Neural cell (in vitro differentiated cells): ENCODE measurements at regions not wholly inside any gene's neighbourhood (a gene's known extent, or its start where the extent isn't known, plus 50 kb on each side); places are given as distances from the start of the nearest gene placed in this dataset.

Source experiments
- H2AFZ ChIP-seq: fragments of 200-600, 300-800 bp; sonication (generic), shearing (Covaris generic); 2 replicates; pipeline ENCODE4 v1.6.0; 2014; ENCODE audit warnings: low read depth, mild to moderate bottlenecking, antibody characterized with exemption, low read length, moderate library complexity
- H3F3A ChIP-seq: fragments of 200-600 bp; shearing (Covaris generic); 2 replicates; pipeline ENCODE4 v1.6.1; 2016; ENCODE audit warnings: mild to moderate bottlenecking, moderate library complexity, mixed read lengths, antibody characterized with exemption, low read length; ENCODE audit not compliant: insufficient read depth, poor library complexity, severe bottlenecking
- H3K27ac ChIP-seq: fragments of 200-600, 300-800 bp; sonication (generic), shearing (Covaris generic); 2 replicates; pipeline ENCODE4 v1.5.1; 2014; ENCODE audit warnings: mild to moderate bottlenecking, low read length, moderate library complexity
- H3K27me3 ChIP-seq: fragments of 300-800, 200-600 bp; sonication (generic), shearing (Covaris generic); 2 replicates; pipeline ENCODE4 v1.6.0; 2014; ENCODE audit warnings: mild to moderate bottlenecking, low read depth, low read length, moderate library complexity; ENCODE audit not compliant: insufficient read depth
- H3K36me3 ChIP-seq: fragments of 300-800, 200-600 bp; sonication (generic), shearing (Covaris generic); 2 replicates; pipeline ENCODE4 v1.5.1; 2014; ENCODE audit warnings: mild to moderate bottlenecking, antibody characterized with exemption, low read length, moderate library complexity; ENCODE audit not compliant: insufficient read depth
- H3K4me2 ChIP-seq: fragments of 300-800, 200-600 bp; sonication (generic), shearing (Covaris generic); 2 replicates; pipeline ENCODE4 v1.6.0; 2014; ENCODE audit warnings: mild to moderate bottlenecking, low read length
- H3K4me3 ChIP-seq: fragments of 300-800, 200-600 bp; sonication (generic), shearing (Covaris generic); 2 replicates; pipeline ENCODE4 v1.5.1; 2014; ENCODE audit warnings: mild to moderate bottlenecking, low read length, moderate library complexity
- H3K79me2 ChIP-seq: fragments of 200-600 bp; shearing (Covaris generic); replicated peaks from 2 replicates; pipeline ENCODE4 v1.6.0; 2014; ENCODE audit warnings: mild to moderate bottlenecking, low read length, moderate library complexity; ENCODE audit not compliant: insufficient read depth
- H3K9ac ChIP-seq: fragments of 300-800, 200-600 bp; sonication (generic), shearing (Covaris generic); 2 replicates; pipeline ENCODE4 v1.6.1; 2016; ENCODE audit warnings: mild to moderate bottlenecking, low read length, mixed read lengths
- H3K9me2 ChIP-seq: fragments of 200-600 bp; shearing (Covaris generic); 2 replicates; pipeline ENCODE4 v1.6.1; 2016; ENCODE audit warnings: mild to moderate bottlenecking, low read length, mixed read lengths; ENCODE audit not compliant: insufficient read depth
- H3K9me3 ChIP-seq: fragments of 200-600, 300-800 bp; sonication (generic), shearing (Covaris generic); 2 replicates; pipeline ENCODE4 v1.6.1; 2016; ENCODE audit warnings: mild to moderate bottlenecking, mixed run types, low read length, moderate library complexity, mixed read lengths
- H4K20me1 ChIP-seq: fragments of 200-600 bp; shearing (Covaris generic); 2 replicates; pipeline ENCODE4 v1.6.1; 2016; ENCODE audit warnings: mild to moderate bottlenecking, mixed run types; ENCODE audit not compliant: insufficient read depth
- CTCF ChIP-seq: fragments of 450-650 bp; IDR thresholded peaks from 2 replicates; pipeline ENCODE4 v1.5.1; 2014; ENCODE audit warnings: antibody characterized with exemption, mild to moderate bottlenecking, moderate library complexity; ENCODE audit not compliant: poor library complexity, severe bottlenecking
- EP300 ChIP-seq: fragments of 450-650 bp; conservative IDR thresholded peaks from 2 replicates; pipeline ENCODE4 v1.6.1; 2014; ENCODE audit warnings: antibody characterized with exemption, mild to moderate bottlenecking, moderate library complexity; ENCODE audit not compliant: poor library complexity, severe bottlenecking
- EZH2 ChIP-seq: fragments of 200-600, 300-800 bp; shearing (Covaris generic), sonication (generic); IDR thresholded peaks from 2 replicates; pipeline ENCODE4 v1.6.1; 2014; ENCODE audit warnings: antibody characterized with exemption, low read length, borderline replicate concordance, mild to moderate bottlenecking; ENCODE audit not compliant: insufficient read depth, poor library complexity, severe bottlenecking
- MXI1 ChIP-seq: fragments of 450-650 bp; conservative IDR thresholded peaks from 2 replicates; pipeline ENCODE4 v1.6.1; 2014; ENCODE audit warnings: antibody characterized with exemption, mild to moderate bottlenecking; ENCODE audit not compliant: poor library complexity, severe bottlenecking
- POLR2AphosphoS5 ChIP-seq: IDR thresholded peaks from 2 replicates; pipeline ENCODE4 v1.6.1; 2012
- RAD21 ChIP-seq: fragments of 450-650 bp; conservative IDR thresholded peaks from 2 replicates; pipeline ENCODE4 v1.6.1; 2014; ENCODE audit warnings: antibody characterized with exemption, mild to moderate bottlenecking, moderate library complexity
- SMC3 ChIP-seq: fragments of 450-650 bp; conservative IDR thresholded peaks from 2 replicates; pipeline ENCODE4 v1.6.1; 2014; ENCODE audit warnings: antibody characterized with exemption, mild to moderate bottlenecking, moderate library complexity; ENCODE audit not compliant: poor library complexity
- TAF1 ChIP-seq: IDR thresholded peaks from 2 replicates; pipeline ENCODE4 v1.6.1; 2012; ENCODE audit warnings: low read depth
- TF ChIP-seq, protein P1 (sequence below): IDR thresholded peaks from 2 replicates; pipeline ENCODE4 v1.6.1; 2012; ENCODE audit warnings: borderline replicate concordance

DNA sequence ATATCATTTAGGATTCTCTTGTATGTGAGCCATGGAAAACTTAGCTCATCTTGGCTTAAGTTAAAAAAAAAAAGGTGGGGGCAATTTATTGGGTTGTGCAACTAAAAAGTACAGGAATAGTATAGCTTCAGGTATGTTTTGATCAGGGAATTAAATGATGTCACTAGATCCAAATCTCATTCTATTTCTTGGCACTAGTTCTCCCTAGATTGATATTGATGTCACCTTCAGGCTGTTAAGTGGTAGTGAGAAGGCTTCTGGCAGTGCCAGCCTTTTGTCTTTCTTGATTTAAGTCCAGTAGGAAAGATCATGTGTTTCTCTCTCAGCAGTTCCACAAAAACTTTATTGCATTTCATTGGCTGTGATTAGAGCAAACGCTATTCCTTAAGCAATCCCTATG lies 65.0 kb upstream of the ZBED5 start:
- H3K9me2 ChIP-seq: no peaks in the 10 kb centered on the region

GRCh38 chr11:10920875-10921274 lies 63.0 kb upstream of the ZBED5 start:
- Histone ChIP-seq H3K9ac (no peak overlapping the region), H3K27ac (no peak overlapping the region), H3K27me3 (no peaks in the 10 kb centered on the region), H2AFZ (no peak overlapping the region), H3K4me2 (no peak overlapping the region), H3F3A (no peaks in the 10 kb centered on the region), H3K79me2 (no peaks in the 10 kb centered on the region), H3K36me3 (no peaks in the 10 kb centered on the region), H3K4me3 (no peak overlapping the region), H3K9me3 (no peaks in the 10 kb centered on the region), H4K20me1 (no peaks in the 10 kb centered on the region), H3K9me2 (no peaks in the 10 kb centered on the region)
- TF ChIP-seq EP300 (no peak), RAD21 (no peak), CTCF (no peak), TAF1 (no peak), MXI1 (no peak), EZH2 (no peak), POLR2AphosphoS5 (no peak), SMC3 (no peak)
- TF ChIP-seq, protein P1, sequence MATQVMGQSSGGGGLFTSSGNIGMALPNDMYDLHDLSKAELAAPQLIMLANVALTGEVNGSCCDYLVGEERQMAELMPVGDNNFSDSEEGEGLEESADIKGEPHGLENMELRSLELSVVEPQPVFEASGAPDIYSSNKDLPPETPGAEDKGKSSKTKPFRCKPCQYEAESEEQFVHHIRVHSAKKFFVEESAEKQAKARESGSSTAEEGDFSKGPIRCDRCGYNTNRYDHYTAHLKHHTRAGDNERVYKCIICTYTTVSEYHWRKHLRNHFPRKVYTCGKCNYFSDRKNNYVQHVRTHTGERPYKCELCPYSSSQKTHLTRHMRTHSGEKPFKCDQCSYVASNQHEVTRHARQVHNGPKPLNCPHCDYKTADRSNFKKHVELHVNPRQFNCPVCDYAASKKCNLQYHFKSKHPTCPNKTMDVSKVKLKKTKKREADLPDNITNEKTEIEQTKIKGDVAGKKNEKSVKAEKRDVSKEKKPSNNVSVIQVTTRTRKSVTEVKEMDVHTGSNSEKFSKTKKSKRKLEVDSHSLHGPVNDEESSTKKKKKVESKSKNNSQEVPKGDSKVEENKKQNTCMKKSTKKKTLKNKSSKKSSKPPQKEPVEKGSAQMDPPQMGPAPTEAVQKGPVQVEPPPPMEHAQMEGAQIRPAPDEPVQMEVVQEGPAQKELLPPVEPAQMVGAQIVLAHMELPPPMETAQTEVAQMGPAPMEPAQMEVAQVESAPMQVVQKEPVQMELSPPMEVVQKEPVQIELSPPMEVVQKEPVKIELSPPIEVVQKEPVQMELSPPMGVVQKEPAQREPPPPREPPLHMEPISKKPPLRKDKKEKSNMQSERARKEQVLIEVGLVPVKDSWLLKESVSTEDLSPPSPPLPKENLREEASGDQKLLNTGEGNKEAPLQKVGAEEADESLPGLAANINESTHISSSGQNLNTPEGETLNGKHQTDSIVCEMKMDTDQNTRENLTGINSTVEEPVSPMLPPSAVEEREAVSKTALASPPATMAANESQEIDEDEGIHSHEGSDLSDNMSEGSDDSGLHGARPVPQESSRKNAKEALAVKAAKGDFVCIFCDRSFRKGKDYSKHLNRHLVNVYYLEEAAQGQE: no peak

More for the DNA sequence above, 65.0 kb upstream of the ZBED5 start:
- no peak overlapping the region for H3K9ac ChIP-seq
- H3K27ac ChIP-seq: no peak overlapping the region
- no peak overlapping the region for H3K4me3 ChIP-seq
- H3K4me2 ChIP-seq: no peak overlapping the region
- no peaks in the 10 kb centered on the region for H4K20me1 ChIP-seq
- no peak overlapping the region for H2AFZ ChIP-seq
- no peaks in the 10 kb centered on the region for H3F3A ChIP-seq
- no peaks in the 10 kb centered on the region for H3K36me3 ChIP-seq
- no peaks in the 10 kb centered on the region for H3K9me3 ChIP-seq
- no peaks in the 10 kb centered on the region for H3K27me3 ChIP-seq
- TF ChIP-seq RAD21: no peak
- no peak for TF ChIP-seq MXI1
- no peak for TF ChIP-seq TAF1
- H3K79me2 ChIP-seq: no peaks in the 10 kb centered on the region

DNA sequence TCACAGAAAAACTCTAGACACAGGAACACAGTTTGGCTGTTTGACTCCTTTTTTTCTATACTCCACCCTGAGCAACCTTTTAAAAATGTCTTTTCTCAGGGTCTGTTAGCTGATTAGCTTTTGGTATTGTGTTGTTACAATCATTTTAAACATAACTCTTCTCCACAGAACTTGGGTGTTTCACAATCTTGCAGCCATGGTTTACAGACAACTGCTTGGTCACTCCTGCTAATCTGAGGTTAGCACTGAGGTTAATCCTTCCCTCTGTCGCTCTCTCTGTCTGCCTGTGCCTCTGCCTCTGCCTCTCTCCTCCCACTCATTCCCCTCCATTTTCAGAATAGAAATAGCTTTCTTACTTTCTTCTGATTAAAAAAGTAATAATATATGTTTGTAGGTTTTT lies 62.4 kb upstream of the ZBED5 start:
- Histone ChIP-seq H3K36me3 (no peaks in the 10 kb centered on the region), H3K9me3 (no peaks in the 10 kb centered on the region), H3F3A (no peaks in the 10 kb centered on the region), H3K27me3 (no peaks in the 10 kb centered on the region), H3K9me2 (no peaks in the 10 kb centered on the region), H3K4me3 (no peak overlapping the region), H3K79me2 (no peaks in the 10 kb centered on the region), H3K4me2 (no peak overlapping the region), H3K9ac (no peak overlapping the region), H3K27ac (no peak overlapping the region), H2AFZ (no peak overlapping the region), H4K20me1 (no peaks in the 10 kb centered on the region)
- no peak for TF ChIP-seq EZH2
- TF ChIP-seq SMC3: no peak
- no peak for TF ChIP-seq EP300
- TF ChIP-seq RAD21: no peak
- TF ChIP-seq, protein P1: no peak
- no peak for TF ChIP-seq MXI1
- no peak for TF ChIP-seq CTCF
- no peak for TF ChIP-seq TAF1
- no peak for TF ChIP-seq POLR2AphosphoS5
